ENCODE measurements at regions not wholly inside any gene's neighbourhood (a gene's known extent, or its start where the extent isn't known, plus 50 kb on each side); places are given as distances from the start of the nearest gene placed in this dataset.
"Not testable (repeated sequence)": the region's sequence is repeated elsewhere in the genome, so short reads cannot be mapped to it uniquely, and the experiment has no call there.

- DNase-seq: no peak
These were observed 197.7 kb upstream of the CDH4 start for GRCh38 chr20:61054411-61054810.

- no peak for DNase-seq
These were observed 196.7 kb upstream of the CDH4 start for GRCh38 chr20:61055180-61056010.

- no peak for DNase-seq
These were observed 195.9 kb upstream of the CDH4 start for GRCh38 chr20:61056116-61056515.

- DNase-seq: no peak
These were observed 195.2 kb upstream of the CDH4 start for GRCh38 chr20:61056627-61057442.

GRCh38 chr20:61057443-61058121 lies 194.5 kb upstream of the CDH4 start:
- DNase-seq: no peak

GRCh38 chr20:61061981-61062380 lies 190.1 kb upstream of the CDH4 start:
- DNase-seq: no peak

GRCh38 chr20:61065853-61066252 lies 186.2 kb upstream of the CDH4 start:
- DNase-seq: no peak

GRCh38 chr20:61066526-61066925 lies 185.5 kb upstream of the CDH4 start:
- no peak for DNase-seq

GRCh38 chr20:61067221-61067620 lies 184.8 kb upstream of the CDH4 start:
- no peak for DNase-seq

GRCh38 chr20:61072398-61072797 lies 179.7 kb upstream of the CDH4 start:
- no peak for DNase-seq

GRCh38 chr20:61073376-61073775 lies 178.7 kb upstream of the CDH4 start:
- DNase-seq: no peak

- DNase-seq: no peak
These were observed 169.3 kb upstream of the CDH4 start for GRCh38 chr20:61082720-61083119.

- no peak for DNase-seq
These were observed 168.6 kb upstream of the CDH4 start for GRCh38 chr20:61083431-61083830.

- DNase-seq: no peak
These were observed 166.0 kb upstream of the CDH4 start for GRCh38 chr20:61086031-61086430.

GRCh38 chr20:61090541-61090940 lies 161.5 kb upstream of the CDH4 start:
- DNase-seq: no peak

- no peak for DNase-seq
These were observed 159.8 kb upstream of the CDH4 start for GRCh38 chr20:61092251-61092650.

- DNase-seq: no peak
These were observed 157.5 kb upstream of the CDH4 start for GRCh38 chr20:61094581-61094980.

GRCh38 chr20:61096463-61096862 lies 155.6 kb upstream of the CDH4 start:
- no peak for DNase-seq

- no peak for DNase-seq
These were observed 152.3 kb upstream of the CDH4 start for GRCh38 chr20:61099806-61100205.

- no peak for DNase-seq
These were observed 151.6 kb upstream of the CDH4 start for GRCh38 chr20:61100489-61100888.

- DNase-seq: not testable (repeated sequence)
These were observed 150.7 kb upstream of the CDH4 start for GRCh38 chr20:61101321-61101720.

GRCh38 chr20:61104232-61104631 lies 147.8 kb upstream of the CDH4 start:
- no peak for DNase-seq

- DNase-seq: no peak
These were observed 146.7 kb upstream of the CDH4 start for GRCh38 chr20:61105395-61105794.

Data from C1 segment of cervical spinal cord (tissue), 14 donors.